ENCODE measurements at regions not wholly inside any gene's neighbourhood (a gene's known extent, or its start where the extent isn't known, plus 50 kb on each side); places are given as distances from the start of the nearest gene placed in this dataset.

GRCh38 chr3:177810162-177810623, 612.9 kb upstream of the TBL1XR1 start:
- Histone ChIP-seq H2AFZ (ENCODE audit: low read length) (no peak overlapping the region), H3K4me3 (ENCODE audit: low read length) (no peak overlapping the region), H3K27ac (ENCODE audit: low read length) (no peak overlapping the region), H3K9ac (ENCODE audit: low read length) (no peak overlapping the region), H3K4me1 (ENCODE audit: low read length) (no peaks in the 10 kb centered on the region), H3K9me2 (replicated peaks; ENCODE audit: insufficient read depth, low read length) (no peaks in the 10 kb centered on the region), H4K20me1 (ENCODE audit: insufficient read depth, low read length) (no peaks in the 10 kb centered on the region), H3K79me2 (ENCODE audit: low read length) (no peaks in the 10 kb centered on the region), H3K9me3 (replicated peaks; ENCODE audit: insufficient read depth, low read length) (no peaks in the 10 kb centered on the region), H3K36me3 (replicated peaks; ENCODE audit: insufficient read depth, low read length) (no peaks in the 10 kb centered on the region), H3K27me3 (replicated peaks; ENCODE audit: insufficient read depth, low read length) (no peaks in the 10 kb centered on the region), H3K4me2 (ENCODE audit: low read depth, low read length) (no peak overlapping the region), H3F3A (ENCODE audit: insufficient read depth, low read length) (no peaks in the 10 kb centered on the region)
- DNase-seq: no peak
- TF ChIP-seq EZH2 (optimal IDR thresholded peaks at IDR 0.05; ENCODE audit: low read depth, low read length) (no peak), EZH2phosphoT487 (IDR thresholded peaks at IDR 0.05; ENCODE audit: low read length) (no peak)

GRCh38 chr3:177811112-177811511, 613.8 kb upstream of the TBL1XR1 start:
- Histone ChIP-seq H3K9me2 (replicated peaks; ENCODE audit: insufficient read depth, low read length) (no peaks in the 10 kb centered on the region), H3K27ac (ENCODE audit: low read length) (no peak overlapping the region)
- DNase-seq: no peak

GRCh38 chr3:177811835-177812234, 614.6 kb upstream of the TBL1XR1 start:
- no peak for TF ChIP-seq EZH2phosphoT487 (IDR thresholded peaks at IDR 0.05; ENCODE audit: low read length)
- TF ChIP-seq CTCF (IDR thresholded peaks at IDR 0.05; ENCODE audit: low read length): no peak
- no peak for TF ChIP-seq EZH2 (optimal IDR thresholded peaks at IDR 0.05; ENCODE audit: low read depth, low read length)
- Histone ChIP-seq H3K4me3 (ENCODE audit: low read length) (no peak overlapping the region), H3K27me3 (replicated peaks; ENCODE audit: insufficient read depth, low read length) (no peaks in the 10 kb centered on the region), H4K20me1 (ENCODE audit: insufficient read depth, low read length) (no peaks in the 10 kb centered on the region), H3K36me3 (replicated peaks; ENCODE audit: insufficient read depth, low read length) (no peaks in the 10 kb centered on the region), H3K9ac (ENCODE audit: low read length) (no peak overlapping the region), H3K9me3 (replicated peaks; ENCODE audit: insufficient read depth, low read length) (no peaks in the 10 kb centered on the region), H3K4me2 (ENCODE audit: low read depth, low read length) (no peak overlapping the region), H3F3A (ENCODE audit: insufficient read depth, low read length) (no peaks in the 10 kb centered on the region), H3K79me2 (ENCODE audit: low read length) (no peaks in the 10 kb centered on the region), H3K9me2 (replicated peaks; ENCODE audit: insufficient read depth, low read length) (no peaks in the 10 kb centered on the region), H3K4me1 (ENCODE audit: low read length) (no peaks in the 10 kb centered on the region), H2AFZ (ENCODE audit: low read length) (no peak overlapping the region), H3K27ac (ENCODE audit: low read length) (no peak overlapping the region)
- DNase-seq: no peak

More at GRCh38 chr3:177811112-177811511, 613.8 kb upstream of the TBL1XR1 start:
- no peak overlapping the region for H3K9ac ChIP-seq (ENCODE audit: low read length)
- H2AFZ ChIP-seq (ENCODE audit: low read length): no peak overlapping the region
- no peaks in the 10 kb centered on the region for H3K79me2 ChIP-seq (ENCODE audit: low read length)
- no peak for TF ChIP-seq CTCF (IDR thresholded peaks at IDR 0.05; ENCODE audit: low read length)
- TF ChIP-seq EZH2 (optimal IDR thresholded peaks at IDR 0.05; ENCODE audit: low read depth, low read length): no peak
- TF ChIP-seq EZH2phosphoT487 (IDR thresholded peaks at IDR 0.05; ENCODE audit: low read length): no peak
- H4K20me1 ChIP-seq (ENCODE audit: insufficient read depth, low read length): no peaks in the 10 kb centered on the region
- H3K4me3 ChIP-seq (ENCODE audit: low read length): no peak overlapping the region
- no peaks in the 10 kb centered on the region for H3F3A ChIP-seq (ENCODE audit: insufficient read depth, low read length)
- no peak overlapping the region for H3K4me2 ChIP-seq (ENCODE audit: low read depth, low read length)
- no peaks in the 10 kb centered on the region for H3K36me3 ChIP-seq (replicated peaks; ENCODE audit: insufficient read depth, low read length)
- H3K4me1 ChIP-seq (ENCODE audit: low read length): no peaks in the 10 kb centered on the region
- no peaks in the 10 kb centered on the region for H3K27me3 ChIP-seq (replicated peaks; ENCODE audit: insufficient read depth, low read length)
- no peaks in the 10 kb centered on the region for H3K9me3 ChIP-seq (replicated peaks; ENCODE audit: insufficient read depth, low read length)

DNA sequence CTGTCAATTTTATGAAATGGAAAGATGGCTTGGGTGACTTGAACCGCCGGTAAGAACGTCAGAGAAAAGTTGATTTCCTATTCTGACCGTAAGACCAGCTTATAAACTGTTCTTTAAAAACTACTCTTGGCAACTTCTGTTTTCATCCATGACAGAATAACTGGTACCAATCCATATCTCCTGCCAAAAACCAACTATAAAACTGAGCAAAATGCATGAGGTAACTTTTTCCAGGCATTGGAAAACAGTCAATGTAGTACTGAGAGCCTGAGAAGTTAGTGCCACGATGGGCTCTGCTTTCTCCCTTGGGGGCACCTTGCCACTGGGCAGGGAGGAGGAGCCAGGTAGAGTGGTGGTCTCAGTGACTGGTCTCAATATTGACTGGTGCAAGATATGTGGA, 615.2 kb upstream of the TBL1XR1 start:
- TF ChIP-seq CTCF (IDR thresholded peaks at IDR 0.05; ENCODE audit: low read length) (no peak), EZH2 (optimal IDR thresholded peaks at IDR 0.05; ENCODE audit: low read depth, low read length) (no peak), EZH2phosphoT487 (IDR thresholded peaks at IDR 0.05; ENCODE audit: low read length) (no peak)
- no peak overlapping the region for H3K9ac ChIP-seq (ENCODE audit: low read length)
- no peak overlapping the region for H2AFZ ChIP-seq (ENCODE audit: low read length)
- H3K27ac ChIP-seq (ENCODE audit: low read length): no peak overlapping the region
- H3K27me3 ChIP-seq (replicated peaks; ENCODE audit: insufficient read depth, low read length): no peaks in the 10 kb centered on the region
- no peak for DNase-seq
- H3K79me2 ChIP-seq (ENCODE audit: low read length): no peaks in the 10 kb centered on the region
- H3K9me3 ChIP-seq (replicated peaks; ENCODE audit: insufficient read depth, low read length): no peaks in the 10 kb centered on the region
- H3K4me3 ChIP-seq (ENCODE audit: low read length): no peak overlapping the region
- H3F3A ChIP-seq (ENCODE audit: insufficient read depth, low read length): no peaks in the 10 kb centered on the region
- no peaks in the 10 kb centered on the region for H3K36me3 ChIP-seq (replicated peaks; ENCODE audit: insufficient read depth, low read length)
- no peaks in the 10 kb centered on the region for H4K20me1 ChIP-seq (ENCODE audit: insufficient read depth, low read length)
- no peaks in the 10 kb centered on the region for H3K9me2 ChIP-seq (replicated peaks; ENCODE audit: insufficient read depth, low read length)
- H3K4me1 ChIP-seq (ENCODE audit: low read length): no peaks in the 10 kb centered on the region
- no peak overlapping the region for H3K4me2 ChIP-seq (ENCODE audit: low read depth, low read length)

Data from MM.1S (cell line).